ENCODE measurements at regions not wholly inside any gene's neighbourhood (a gene's known extent, or its start where the extent isn't known, plus 50 kb on each side); places are given as distances from the start of the nearest gene placed in this dataset.

DNA sequence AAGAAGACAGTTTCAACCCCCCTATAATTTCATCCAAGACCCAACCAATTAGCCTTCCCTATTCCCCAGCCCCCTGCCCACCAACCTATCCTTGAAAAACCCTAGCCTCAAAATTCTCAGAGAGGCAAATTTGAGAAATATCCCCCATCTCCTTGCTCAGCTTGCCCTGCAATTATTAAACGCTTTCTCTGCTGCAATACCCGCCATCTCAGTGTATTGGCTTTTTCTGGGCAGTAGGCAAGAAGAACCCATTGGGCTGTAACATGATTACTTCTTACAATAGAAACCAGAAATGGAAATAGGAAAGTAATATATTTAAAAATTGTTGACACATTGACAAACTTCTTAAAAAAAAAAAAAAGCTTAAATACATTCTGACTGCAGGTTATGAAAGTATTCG is 140.6 kb upstream of the CCDC150 start:
- no peak for ATAC-seq
- Histone ChIP-seq H3K36me3 (ENCODE audit: control insufficient read depth, insufficient read depth, low read length) (no peaks in the 10 kb centered on the region), H3K27me3 (ENCODE audit: control insufficient read depth, insufficient read depth, low read length) (no peaks in the 10 kb centered on the region), H3K9me3 (ENCODE audit: control insufficient read depth, insufficient read depth, low read length) (peaks cover 4% of the 10 kb centered on the region), H3K27ac (ENCODE audit: low read length) (no peak overlapping the region), H3K4me3 (ENCODE audit: low read length) (no peak overlapping the region), H3K4me1 (ENCODE audit: control insufficient read depth, insufficient read depth, low read length) (no peaks in the 10 kb centered on the region)
- intact Hi-C loops (cut with micrococcal nuclease), result no loop called here
- DNase-seq, result no peak
- peaks cover 0 to 8% of the 10 kb centered on the region in 2 donors for H3K9me3 Mint-ChIP-seq
- H3K27ac Mint-ChIP-seq, result no peak overlapping the region
- TF ChIP-seq, protein P1, sequence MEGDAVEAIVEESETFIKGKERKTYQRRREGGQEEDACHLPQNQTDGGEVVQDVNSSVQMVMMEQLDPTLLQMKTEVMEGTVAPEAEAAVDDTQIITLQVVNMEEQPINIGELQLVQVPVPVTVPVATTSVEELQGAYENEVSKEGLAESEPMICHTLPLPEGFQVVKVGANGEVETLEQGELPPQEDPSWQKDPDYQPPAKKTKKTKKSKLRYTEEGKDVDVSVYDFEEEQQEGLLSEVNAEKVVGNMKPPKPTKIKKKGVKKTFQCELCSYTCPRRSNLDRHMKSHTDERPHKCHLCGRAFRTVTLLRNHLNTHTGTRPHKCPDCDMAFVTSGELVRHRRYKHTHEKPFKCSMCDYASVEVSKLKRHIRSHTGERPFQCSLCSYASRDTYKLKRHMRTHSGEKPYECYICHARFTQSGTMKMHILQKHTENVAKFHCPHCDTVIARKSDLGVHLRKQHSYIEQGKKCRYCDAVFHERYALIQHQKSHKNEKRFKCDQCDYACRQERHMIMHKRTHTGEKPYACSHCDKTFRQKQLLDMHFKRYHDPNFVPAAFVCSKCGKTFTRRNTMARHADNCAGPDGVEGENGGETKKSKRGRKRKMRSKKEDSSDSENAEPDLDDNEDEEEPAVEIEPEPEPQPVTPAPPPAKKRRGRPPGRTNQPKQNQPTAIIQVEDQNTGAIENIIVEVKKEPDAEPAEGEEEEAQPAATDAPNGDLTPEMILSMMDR (IDR thresholded peaks at IDR 0.05), result no peak
- H3K36me3 Mint-ChIP-seq, result peaks cover 7% of the 10 kb centered on the region
- peaks cover 5 to 9% of the 10 kb centered on the region in 2 donors for H3K27me3 Mint-ChIP-seq (ENCODE audit: low read depth in 2 of 2)
- WGBS (ENCODE audit: insufficient coverage), result 63% methylated on average over 2 of the region's 3 CpGs
- no peak overlapping the region for H3K4me3 Mint-ChIP-seq
- no peaks in the 10 kb centered on the region for H3K4me1 Mint-ChIP-seq

- DNase-seq (no peak), ATAC-seq (no peak)
- H3K27ac Mint-ChIP-seq, result no peak overlapping the region
- TF ChIP-seq, protein P1 (IDR thresholded peaks at IDR 0.05), result no peak
- peaks cover 7% of the 10 kb centered on the region for H3K36me3 Mint-ChIP-seq
- no peaks in the 10 kb centered on the region for H3K4me1 ChIP-seq (ENCODE audit: control insufficient read depth, insufficient read depth, low read length)
- peaks cover 7 to 12% of the 10 kb centered on the region in 2 donors for H3K27me3 Mint-ChIP-seq (ENCODE audit: low read depth in 2 of 2)
- no peaks in the 10 kb centered on the region for H3K4me1 Mint-ChIP-seq
- H3K4me3 ChIP-seq (ENCODE audit: low read length), result no peak overlapping the region
- peaks cover 2% of the 10 kb centered on the region for H3K27me3 ChIP-seq (ENCODE audit: control insufficient read depth, insufficient read depth, low read length)
- H3K9me3 Mint-ChIP-seq, result peaks cover 0 to 8% of the 10 kb centered on the region in 2 donors
- peaks cover 4% of the 10 kb centered on the region for H3K9me3 ChIP-seq (ENCODE audit: control insufficient read depth, insufficient read depth, low read length)
- no peak overlapping the region for H3K4me3 Mint-ChIP-seq
- intact Hi-C loops (cut with micrococcal nuclease), result no loop called here
- no peaks in the 10 kb centered on the region for H3K36me3 ChIP-seq (ENCODE audit: control insufficient read depth, insufficient read depth, low read length)
- 100% methylated on average over 2 of the region's 2 CpGs for WGBS (ENCODE audit: insufficient coverage)
- no peak overlapping the region for H3K27ac ChIP-seq (ENCODE audit: low read length)
Observed at GRCh38 chr2:196499686-196500085, 139.8 kb upstream of the CCDC150 start.

DNA sequence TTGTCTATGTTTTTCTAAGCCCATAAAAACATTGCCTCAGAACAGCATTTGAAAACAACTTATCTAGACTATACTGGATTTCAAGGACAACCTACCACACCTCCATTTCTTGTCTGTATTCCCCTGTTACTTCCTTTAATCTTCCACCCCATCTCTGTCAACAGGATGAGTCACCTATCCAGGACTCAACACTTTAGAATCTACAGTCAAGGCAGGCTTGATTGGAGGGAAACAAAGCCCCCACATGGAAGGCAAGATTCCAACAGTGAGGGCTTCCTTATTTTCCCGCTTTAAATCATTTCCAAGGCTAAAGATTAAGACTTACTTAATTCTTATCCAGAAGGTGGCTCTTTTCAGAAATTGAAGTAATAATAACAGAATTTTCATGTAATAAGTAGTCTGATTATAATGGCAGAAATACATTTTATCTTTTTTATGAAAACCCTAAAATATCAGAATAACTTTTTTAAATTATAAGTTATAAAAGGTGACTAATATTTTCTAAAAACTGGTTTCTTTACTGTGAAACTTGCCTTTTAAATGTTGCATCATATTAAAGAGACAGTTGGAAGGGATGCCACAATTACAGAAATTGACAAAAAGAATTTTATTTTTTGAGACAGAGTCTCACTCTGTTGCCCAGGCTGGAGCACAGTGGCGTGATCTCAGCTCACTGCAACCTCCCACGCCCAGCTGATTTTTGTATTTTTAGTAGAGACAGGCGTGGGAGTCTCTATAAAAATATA is 138.7 kb upstream of the CCDC150 start:
- Histone ChIP-seq H3K9me3 (ENCODE audit: control insufficient read depth, insufficient read depth, low read length) (peaks cover 4% of the 10 kb centered on the region), H3K27ac (ENCODE audit: low read length) (no peak overlapping the region), H3K4me3 (ENCODE audit: low read length) (no peak overlapping the region), H3K36me3 (ENCODE audit: control insufficient read depth, insufficient read depth, low read length) (no peaks in the 10 kb centered on the region), H3K4me1 (ENCODE audit: control insufficient read depth, insufficient read depth, low read length) (no peaks in the 10 kb centered on the region), H3K27me3 (ENCODE audit: control insufficient read depth, insufficient read depth, low read length) (peaks cover 2% of the 10 kb centered on the region)
- intact Hi-C loops (cut with micrococcal nuclease), result no loop called here
- TF ChIP-seq, protein P1 (IDR thresholded peaks at IDR 0.05), result no peak
- H3K9me3 Mint-ChIP-seq, result peaks cover 0 to 8% of the 10 kb centered on the region in 2 donors
- H3K27ac Mint-ChIP-seq, result no peak overlapping the region
- no peak overlapping the region for H3K4me3 Mint-ChIP-seq
- peaks cover 7 to 16% of the 10 kb centered on the region in 2 donors for H3K27me3 Mint-ChIP-seq (ENCODE audit: low read depth in 2 of 2)
- 77% methylated on average over 3 of the region's 4 CpGs for WGBS (ENCODE audit: insufficient coverage)
- no peak for ATAC-seq
- H3K4me1 Mint-ChIP-seq, result no peaks in the 10 kb centered on the region
- peaks cover 7% of the 10 kb centered on the region for H3K36me3 Mint-ChIP-seq
- DNase-seq, result no peak

DNA sequence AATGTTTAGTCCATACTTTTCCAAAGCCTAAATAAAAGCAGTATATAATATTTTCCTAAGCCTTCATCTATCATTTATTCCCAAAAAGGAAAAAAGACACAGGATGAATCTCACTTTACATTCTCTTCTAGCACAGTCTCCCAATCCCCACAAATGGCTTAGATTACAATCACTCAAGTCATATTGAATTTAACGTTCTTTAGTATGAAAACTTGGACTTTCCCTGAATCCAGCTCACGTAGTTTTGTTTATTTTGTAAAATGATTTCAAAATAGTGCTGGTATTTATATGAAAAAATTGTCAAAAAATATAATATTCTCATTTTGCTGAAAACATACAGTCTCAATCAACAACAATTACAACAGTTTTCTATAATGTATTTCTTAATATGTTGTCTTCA is 137.7 kb upstream of the CCDC150 start:
- no peak overlapping the region for H3K27ac ChIP-seq (ENCODE audit: low read length)
- H3K36me3 ChIP-seq (ENCODE audit: control insufficient read depth, insufficient read depth, low read length), result no peaks in the 10 kb centered on the region
- ATAC-seq (no peak), DNase-seq (no peak)
- TF ChIP-seq, protein P1 (IDR thresholded peaks at IDR 0.05), result no peak
- H3K27ac Mint-ChIP-seq, result no peak overlapping the region
- peaks cover 4% of the 10 kb centered on the region for H3K9me3 ChIP-seq (ENCODE audit: control insufficient read depth, insufficient read depth, low read length)
- intact Hi-C loops (cut with micrococcal nuclease), result no loop called here
- peaks cover 0 to 8% of the 10 kb centered on the region in 2 donors for H3K9me3 Mint-ChIP-seq
- H3K4me3 ChIP-seq (ENCODE audit: low read length), result no peak overlapping the region
- no peaks in the 10 kb centered on the region for H3K4me1 Mint-ChIP-seq
- H3K27me3 Mint-ChIP-seq (ENCODE audit: low read depth in 2 of 2), result peaks cover 8 to 16% of the 10 kb centered on the region in 2 donors
- peaks cover 7% of the 10 kb centered on the region for H3K36me3 Mint-ChIP-seq
- peaks cover 2% of the 10 kb centered on the region for H3K27me3 ChIP-seq (ENCODE audit: control insufficient read depth, insufficient read depth, low read length)
- no peak overlapping the region for H3K4me3 Mint-ChIP-seq
- no peaks in the 10 kb centered on the region for H3K4me1 ChIP-seq (ENCODE audit: control insufficient read depth, insufficient read depth, low read length)
- whole genome bisulfite sequencing (ENCODE audit: insufficient coverage), result 70% methylated on average over 2 of the region's 2 CpGs
